ENCODE measurements at regions not wholly inside any gene's neighbourhood (a gene's known extent, or its start where the extent isn't known, plus 50 kb on each side); places are given as distances from the start of the nearest gene placed in this dataset.
"Not testable (repeated sequence)": the region's sequence is repeated elsewhere in the genome, so short reads cannot be mapped to it uniquely, and the experiment has no call there.

- intact Hi-C loops (cut with DNase I), result no loop called here
- H3K9me3 ChIP-seq, result no peaks in the 10 kb centered on the region
- no peaks in the 10 kb centered on the region for H3K4me1 ChIP-seq
- no peak overlapping the region for H3K4me3 ChIP-seq
- no peaks in the 10 kb centered on the region for H3K36me3 ChIP-seq
- DNase-seq (ENCODE audit: extremely low spot score), result no peak
- WGBS, result 88% methylated on average over 1 of the region's 1 CpG
- no peaks in the 10 kb centered on the region for H3K27me3 ChIP-seq
- TF ChIP-seq POLR2AphosphoS5 (IDR thresholded peaks at IDR 0.05), result no peak
- TF ChIP-seq EP300 (IDR thresholded peaks at IDR 0.05), result no peak
- TF ChIP-seq CTCF (IDR thresholded peaks at IDR 0.05), result no peak
- TF ChIP-seq POLR2A (IDR thresholded peaks at IDR 0.05; ENCODE audit: low read depth), result no peak
- no peak overlapping the region for H3K27ac ChIP-seq (replicated peaks in 1 of 4)
These were observed 73.7 kb upstream of the SKAP2 start for GRCh38 chr7:26937939-26938623.

- no peak overlapping the region for H3K4me3 ChIP-seq
- H3K27ac ChIP-seq (replicated peaks in 1 of 4), result no peak overlapping the region
- intact Hi-C loops (cut with DNase I), result no loop called here
- TF ChIP-seq POLR2A (IDR thresholded peaks at IDR 0.05; ENCODE audit: low read depth) (no peak), POLR2AphosphoS5 (IDR thresholded peaks at IDR 0.05) (no peak), EP300 (IDR thresholded peaks at IDR 0.05) (no peak), CTCF (IDR thresholded peaks at IDR 0.05) (no peak)
- H3K27me3 ChIP-seq, result no peaks in the 10 kb centered on the region
- H3K4me1 ChIP-seq, result no peaks in the 10 kb centered on the region
- no peaks in the 10 kb centered on the region for H3K36me3 ChIP-seq
- H3K9me3 ChIP-seq, result no peaks in the 10 kb centered on the region
- DNase-seq (ENCODE audit: extremely low spot score), result no peak
These were observed 72.9 kb upstream of the SKAP2 start for GRCh38 chr7:26937306-26937705.

GRCh38 chr7:26932616-26933015 lies 68.2 kb upstream of the SKAP2 start:
- WGBS, result 81% methylated on average over 2 of the region's 3 CpGs
- DNase-seq (ENCODE audit: extremely low spot score); H3K4me3 ChIP-seq; H3K27ac ChIP-seq (replicated peaks in 1 of 4); intact Hi-C loops (cut with DNase I); H3K4me1 ChIP-seq; H3K27me3 ChIP-seq; H3K36me3 ChIP-seq; H3K9me3 ChIP-seq: not testable (repeated sequence)

GRCh38 chr7:26930845-26931244 lies 66.5 kb upstream of the SKAP2 start:
- H3K27ac ChIP-seq (replicated peaks in 1 of 4), result no peak overlapping the region
- intact Hi-C loops (cut with DNase I), result no loop called here
- no peak for DNase-seq (ENCODE audit: extremely low spot score)
- no peaks in the 10 kb centered on the region for H3K9me3 ChIP-seq
- no peaks in the 10 kb centered on the region for H3K27me3 ChIP-seq
- no peak overlapping the region for H3K4me3 ChIP-seq
- no peaks in the 10 kb centered on the region for H3K36me3 ChIP-seq
- no peaks in the 10 kb centered on the region for H3K4me1 ChIP-seq
- no peak for TF ChIP-seq CTCF (IDR thresholded peaks at IDR 0.05)
- no peak for TF ChIP-seq POLR2A (IDR thresholded peaks at IDR 0.05; ENCODE audit: low read depth)
- TF ChIP-seq POLR2AphosphoS5 (IDR thresholded peaks at IDR 0.05), result no peak
- TF ChIP-seq EP300 (IDR thresholded peaks at IDR 0.05), result no peak

- WGBS, result 68% methylated on average over 3 of the region's 3 CpGs
- no peak for TF ChIP-seq CTCF (IDR thresholded peaks at IDR 0.05)
- TF ChIP-seq EP300 (IDR thresholded peaks at IDR 0.05), result no peak
- TF ChIP-seq POLR2A (IDR thresholded peaks at IDR 0.05; ENCODE audit: low read depth), result no peak
- TF ChIP-seq POLR2AphosphoS5 (IDR thresholded peaks at IDR 0.05), result no peak
- H3K27me3 ChIP-seq, result no peaks in the 10 kb centered on the region
- H3K4me3 ChIP-seq, result no peak overlapping the region
- H3K4me1 ChIP-seq, result no peaks in the 10 kb centered on the region
- H3K9me3 ChIP-seq, result no peaks in the 10 kb centered on the region
- H3K27ac ChIP-seq (replicated peaks in 1 of 4), result no peak overlapping the region
- no peaks in the 10 kb centered on the region for H3K36me3 ChIP-seq
- intact Hi-C loops (cut with DNase I), result no loop called here
- DNase-seq (ENCODE audit: extremely low spot score), result no peak
These were observed 65.8 kb upstream of the SKAP2 start for GRCh38 chr7:26930201-26930600.
